EH (cell line): ENCODE measurements at regions not wholly inside any gene's neighbourhood (a gene's known extent, or its start where the extent isn't known, plus 50 kb on each side); places are given as distances from the start of the nearest gene placed in this dataset.
"Not testable (repeated sequence)": the region's sequence is repeated elsewhere in the genome, so short reads cannot be mapped to it uniquely, and the experiment has no call there.

ENCODE experiments used
- DNase-seq: peaks from one replicate; pipeline ENCODE4 v3.0.0-alpha.2; 2015; ENCODE audit warnings: low read depth

DNA sequence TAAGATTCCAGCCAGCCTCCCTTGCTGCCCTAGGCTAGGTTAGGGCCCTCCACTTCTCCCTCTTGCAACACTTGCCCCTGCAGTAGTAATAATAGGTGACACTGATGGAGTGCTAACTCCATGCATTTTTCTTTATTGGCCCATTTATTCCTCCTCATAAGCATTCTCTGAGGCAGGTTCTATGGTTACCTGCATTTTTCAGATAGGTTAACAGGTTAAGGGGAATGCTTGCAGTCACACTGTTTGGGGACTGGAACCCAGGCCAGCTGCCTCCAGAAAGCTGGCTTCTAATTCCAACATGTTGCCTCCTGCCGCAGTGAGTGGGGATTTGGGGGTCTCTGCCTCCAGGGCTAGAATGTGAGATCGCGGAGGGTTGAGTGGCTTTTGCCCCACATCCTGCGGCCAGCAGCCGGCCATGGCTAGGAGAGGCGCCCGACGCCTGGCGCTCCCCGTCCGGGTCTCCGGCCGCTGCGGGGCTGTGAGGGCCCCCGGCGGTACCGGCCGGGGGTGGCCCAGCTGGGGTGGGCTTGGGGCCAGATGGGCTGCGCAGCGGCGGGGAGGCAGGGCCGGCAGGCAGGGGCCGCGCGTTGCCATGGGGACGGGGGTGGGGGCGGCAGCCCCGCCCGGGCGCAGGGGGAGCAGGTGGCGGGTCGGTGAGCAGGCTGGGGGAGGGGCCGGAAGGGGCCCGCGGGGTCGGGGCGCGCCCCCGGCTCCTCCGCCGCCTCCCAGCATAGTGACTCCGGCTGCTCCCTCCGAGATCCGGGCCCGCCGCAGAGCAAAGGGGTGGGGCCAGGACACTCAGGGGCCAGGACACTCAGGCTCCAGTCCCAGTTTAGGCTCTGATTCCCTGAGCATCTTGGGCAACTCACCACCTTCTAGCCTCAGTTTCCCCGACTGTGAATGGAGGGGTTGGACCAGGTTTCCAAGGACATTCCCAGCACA, 68.4 kb upstream of the SSBP3 start:
- DNase-seq = no peak

DNA sequence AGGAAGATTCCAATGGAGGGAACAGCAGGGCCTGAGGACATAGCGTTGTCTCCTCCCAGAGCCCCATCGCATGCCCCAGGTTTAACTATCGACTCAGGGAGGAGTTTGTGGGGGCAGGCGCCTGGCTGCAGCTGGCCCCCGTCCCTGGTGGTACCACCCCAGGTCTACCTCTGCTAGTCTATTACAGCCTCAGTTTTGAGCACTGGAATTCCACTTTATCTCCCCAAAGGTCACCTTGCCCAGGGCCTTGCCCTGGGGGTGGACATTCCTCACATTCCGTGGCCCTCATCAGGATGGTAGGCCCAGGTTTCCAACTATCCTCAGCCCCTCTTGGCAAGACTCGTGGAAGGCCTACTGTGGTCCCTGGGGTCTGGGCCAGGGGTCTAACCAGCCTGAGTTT, 65.4 kb upstream of the SSBP3 start:
- DNase-seq = no peak

- DNase-seq = not testable (repeated sequence)
These were observed 63.2 kb upstream of the SSBP3 start for GRCh38 chr1:54469444-54469843.

- peak; percentile 37 for DNase-seq
These were observed 62.3 kb upstream of the SSBP3 start for GRCh38 chr1:54468288-54469084.

- no peak for DNase-seq
These were observed 59.2 kb upstream of the SSBP3 start for GRCh38 chr1:54465351-54465811.

GRCh38 chr1:54464477-54465146, 58.4 kb upstream of the SSBP3 start:
- DNase-seq = peak; percentile 46

- no peak for DNase-seq
These were observed 57.9 kb upstream of the SSBP3 start for GRCh38 chr1:54464031-54464476.

DNA sequence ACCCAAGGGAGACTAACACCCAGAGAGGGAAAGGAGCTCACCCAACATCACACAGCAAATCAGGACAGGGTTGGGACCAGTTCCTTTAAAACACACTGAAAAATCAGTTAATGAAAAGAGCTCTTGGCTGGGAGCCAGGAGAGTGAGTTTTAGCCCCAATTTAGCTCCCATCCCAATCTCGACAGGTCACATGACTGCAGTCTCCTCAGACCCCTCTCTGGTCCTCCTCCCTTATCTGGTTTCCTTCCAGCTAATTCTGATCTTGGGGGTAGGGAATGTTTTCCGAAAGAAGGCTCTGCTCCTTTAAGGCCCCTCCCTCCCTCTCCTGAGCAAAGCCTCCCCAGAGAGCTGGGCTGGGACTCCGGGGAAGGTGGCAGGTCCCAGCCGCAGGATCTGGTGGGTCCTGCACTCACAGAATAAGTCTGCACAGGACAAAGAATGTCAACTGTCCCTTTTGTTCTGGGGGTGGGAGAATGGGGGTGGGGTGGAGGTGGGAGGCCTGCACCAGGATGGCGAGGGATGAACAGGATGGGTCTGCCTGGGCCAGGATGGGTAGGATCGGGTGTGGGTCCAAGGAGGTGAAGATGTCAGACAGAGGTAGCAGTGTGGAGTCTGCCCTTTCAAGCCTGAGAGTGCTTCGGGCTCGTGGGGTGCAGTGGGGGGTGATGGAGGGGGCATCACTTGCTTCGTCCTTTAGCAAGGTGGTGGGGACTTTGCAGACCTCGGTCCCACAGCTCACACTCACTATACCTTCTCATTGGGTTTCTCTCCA, 57.3 kb upstream of the SSBP3 start:
- no peak for DNase-seq

- no peak for DNase-seq
These were observed 56.5 kb upstream of the SSBP3 start for GRCh38 chr1:54462597-54463258.

GRCh38 chr1:54461731-54462596, 55.8 kb upstream of the SSBP3 start:
- DNase-seq = no peak

DNA sequence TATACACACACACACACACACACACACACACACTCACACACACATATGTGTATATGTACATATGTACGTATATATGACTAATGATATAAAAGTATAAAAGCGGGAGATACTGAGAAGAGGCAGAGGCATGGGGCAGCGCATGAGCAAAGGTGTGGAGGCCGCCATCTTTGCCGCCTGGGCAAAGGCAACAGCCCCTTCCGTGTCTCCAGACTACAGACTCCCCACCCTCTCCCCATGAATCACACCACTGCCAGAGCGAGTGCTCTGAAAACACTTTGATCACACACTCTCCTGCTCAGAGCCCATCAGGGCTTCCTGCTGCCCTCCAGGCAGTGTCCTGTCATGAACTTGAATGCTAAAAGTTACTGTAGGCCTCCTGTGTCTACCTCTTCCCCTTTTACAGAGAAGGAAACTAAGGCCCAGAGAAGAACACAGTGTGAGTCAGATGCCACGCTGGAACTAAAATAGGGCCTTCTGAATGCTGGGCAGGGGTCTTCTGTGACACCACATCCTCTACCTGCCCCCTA, 54.7 kb upstream of the SSBP3 start:
- no peak for DNase-seq

- DNase-seq = no peak
These were observed 54.2 kb upstream of the SSBP3 start for GRCh38 chr1:54460351-54460750.

- DNase-seq = no peak
These were observed 53.6 kb upstream of the SSBP3 start for GRCh38 chr1:54459726-54460191.

DNA sequence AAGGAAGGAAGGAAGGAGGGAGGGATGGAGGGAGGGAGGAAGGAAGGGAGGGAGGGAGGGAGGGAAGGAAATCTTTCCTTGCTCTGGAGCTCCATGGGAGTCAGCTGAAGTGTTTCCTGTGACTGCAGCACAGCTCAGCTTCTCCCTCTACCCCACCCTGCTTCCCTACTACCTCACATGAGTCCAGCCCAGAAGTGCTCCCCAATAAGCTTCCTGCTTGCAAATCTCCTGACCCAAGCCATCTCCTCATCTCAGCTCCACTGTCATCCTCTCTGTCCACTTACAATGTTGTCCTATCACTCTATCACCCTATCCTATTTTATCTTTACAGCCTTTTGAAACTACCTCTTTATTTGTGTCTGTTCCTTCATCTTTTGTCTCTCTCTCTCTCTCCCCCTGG, 52.9 kb upstream of the SSBP3 start:
- DNase-seq = no peak

DNA sequence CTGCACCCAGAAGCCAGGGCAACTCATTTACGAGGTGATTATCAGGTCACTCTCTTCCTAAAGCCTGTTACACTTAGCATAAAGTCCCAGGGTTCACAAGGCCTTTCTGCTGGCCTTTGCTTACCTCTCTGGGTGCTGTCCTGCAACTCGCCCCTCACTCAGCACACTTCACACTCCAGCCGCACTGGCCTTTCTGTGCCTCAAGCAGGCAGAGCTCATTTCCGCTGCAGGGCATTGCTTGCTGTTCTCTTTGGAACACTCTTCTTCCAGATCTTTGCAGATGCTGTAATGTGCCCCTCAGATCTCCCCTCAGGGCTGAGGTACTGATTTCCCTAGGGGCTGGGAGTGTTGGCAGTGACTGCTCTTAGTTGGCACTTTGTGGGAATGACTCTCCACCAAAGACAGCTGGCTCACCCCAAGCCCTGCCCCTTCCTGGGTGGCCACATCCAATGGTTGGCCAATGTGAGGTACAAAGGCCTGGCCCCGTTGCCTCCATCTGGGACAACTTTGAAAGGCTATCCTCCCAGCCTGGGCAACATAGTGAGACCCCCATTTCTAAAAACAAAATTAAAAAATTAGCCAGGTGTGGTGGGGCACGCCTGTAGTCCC, 50.8 kb upstream of the SSBP3 start:
- DNase-seq = no peak

DNA sequence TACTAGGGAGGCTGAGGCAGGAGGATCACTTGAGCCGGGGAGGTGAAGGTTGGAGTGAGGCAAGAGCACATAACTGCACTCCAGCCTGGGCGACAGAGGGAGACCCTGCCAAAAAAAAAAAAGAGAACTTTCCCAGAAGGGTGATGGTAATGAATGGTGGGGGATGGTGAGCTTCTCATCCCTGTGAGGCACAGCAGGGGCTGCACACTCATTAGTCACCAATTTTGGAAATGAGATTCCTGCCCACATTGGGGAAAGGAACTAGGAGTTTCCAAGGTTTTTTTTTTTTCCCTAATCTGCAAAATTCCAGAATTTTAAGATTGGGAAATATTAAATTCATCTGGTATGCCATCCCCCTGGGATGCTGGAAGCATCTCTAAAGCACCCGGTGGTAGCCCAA, 50.2 kb upstream of the SSBP3 start:
- peak; percentile 33 for DNase-seq
